HepG2 (cell line): ENCODE measurements at regions not wholly inside any gene's neighbourhood (a gene's known extent, or its start where the extent isn't known, plus 50 kb on each side); places are given as distances from the start of the nearest gene placed in this dataset.

ENCODE experiments used
- ATAC-seq: fragments of 200-7000 bp; cut with Tn5 transposase; 3 replicates; pipeline ENCODE4 v1.9.1; 2020; ENCODE audit warnings: mild to moderate bottlenecking, moderate library complexity
- BruUV-seq: library from RNA; stranded (reverse); fragments of 400-500 nt; replicated peaks from 2 replicates; lab custom pipeline; 2021; lab: Mats Ljungman, UMichigan
- CTCF ChIA-PET: fragments of 300-600 bp; formaldehyde crosslinking; extraction: SDS; loops from one replicate; lab custom pipeline; 2021; ENCODE audit warnings: low total read pairs, inconsistent platforms, low intra/inter-chr PET ratio; lab: Yijun Ruan, JAX
- POLR2A ChIA-PET: fragments of 350-600 bp; sonication (Branson Sonifier 250); formaldehyde crosslinking; loops from one replicate; lab custom pipeline; 2020; ENCODE audit warnings: antibody characterized with exemption, inconsistent platforms; lab: Yijun Ruan, JAX
- DNase-seq: peaks from one replicate; pipeline ENCODE4 v3.0.0-alpha.2; 2015; ENCODE audit warnings: low spot score
- FAIRE-seq: peaks from 3 replicates; lab custom pipeline; 2011; peaks lifted over from hg19 to GRCh38; lab: Jason Lieb, UNC
- H2AFZ ChIP-seq: one replicate; pipeline ENCODE4 v1.6.1; 2011; ENCODE audit warnings: low read length, inconsistent platforms
- H3K27ac ChIP-seq: fragments of 300-600 bp; 3 replicates; pipeline ENCODE4 v1.8.0; 2011; ENCODE audit warnings: mixed run types, mild to moderate bottlenecking, mixed read lengths, low read length, inconsistent platforms; ENCODE audit not compliant: insufficient read depth; ENCODE audit errors: extremely low read length
- H3K27me3 ChIP-seq, 2 experiments: fragments of 200-600 bp in 1 of 2; 2 replicates in 1 of 2; 3 replicates in 1 of 2; pipeline versions ENCODE4 v1.6.0 to v1.8.0; 2011; ENCODE audit warnings: low read length in 2 of 2, mild to moderate bottlenecking in 2 of 2, moderate library complexity in 2 of 2, inconsistent platforms in 1 of 2; ENCODE audit not compliant: insufficient read depth in 2 of 2, control insufficient read depth in 1 of 2
- H3K36me3 ChIP-seq, 2 experiments: fragments of 200-600 bp in 1 of 2; replicated peaks in 1 of 2; 2 replicates in 1 of 2; 3 replicates in 1 of 2; pipeline versions ENCODE4 v1.5.1 to v1.8.0; 2011; ENCODE audit warnings: low read length in 2 of 2, inconsistent platforms in 1 of 2; ENCODE audit not compliant: insufficient read depth in 2 of 2, control insufficient read depth in 1 of 2
- H3K4me1 ChIP-seq: 2 replicates; pipeline ENCODE4 v1.5.1; 2012; ENCODE audit warnings: low read length, inconsistent platforms; ENCODE audit not compliant: insufficient read depth
- H3K4me2 ChIP-seq: 2 replicates; pipeline ENCODE4 v1.6.0; 2011; ENCODE audit warnings: low read depth, low read length, inconsistent platforms
- H3K4me3 ChIP-seq, 3 experiments: fragments of 200-600 bp in 1 of 3; sonication (generic), shearing (Covaris generic) in 1 of 3; replicated peaks in 1 of 3; 2 replicates each; pipeline ENCODE4 v1.5.1; 2011 to 2016; ENCODE audit warnings: low read length in 3 of 3, inconsistent platforms in 2 of 3, low read depth in 2 of 3, mild to moderate bottlenecking in 2 of 3, control low read depth in 1 of 3, mixed read lengths in 1 of 3; ENCODE audit not compliant: insufficient read depth in 1 of 3
- H3K79me2 ChIP-seq: one replicate; pipeline ENCODE4 v1.6.1; 2011; ENCODE audit warnings: low read length, inconsistent platforms; ENCODE audit not compliant: insufficient read depth
- H3K9ac ChIP-seq: 2 replicates; pipeline ENCODE4 v1.6.0; 2011; ENCODE audit warnings: mild to moderate bottlenecking, low read depth, low read length, inconsistent platforms; ENCODE audit not compliant: insufficient read depth
- H3K9me3 ChIP-seq: 2 replicates; pipeline ENCODE4 v1.5.1; 2012; ENCODE audit warnings: mild to moderate bottlenecking, low read length
- H4K20me1 ChIP-seq: 2 replicates; pipeline ENCODE4 v1.6.0; 2011; ENCODE audit warnings: inconsistent platforms, mild to moderate bottlenecking, low read length, moderate library complexity; ENCODE audit not compliant: insufficient read depth
- ASH2L ChIP-seq: fragments of 300-600, 200-600 bp; sonication (generic); IDR thresholded peaks from 2 replicates; pipeline ENCODE4 v1.7.0; 2017; ENCODE audit warnings: low read depth, mild to moderate bottlenecking, moderate library complexity, mixed read lengths, low read length; ENCODE audit not compliant: insufficient read length
- CREB1 ChIP-seq, 2 experiments: fragments of 450-650 bp in 1 of 2; IDR thresholded peaks; 2 replicates each; pipeline ENCODE4 v1.6.1; 2016 to 2017; ENCODE audit warnings: control low read depth in 1 of 2, mild to moderate bottlenecking in 1 of 2, missing compliant biosample characterization in 1 of 2, missing genetic modification characterization in 1 of 2
- HDAC1 ChIP-seq: sonication (generic); formaldehyde crosslinking; IDR thresholded peaks from 2 replicates; pipeline ENCODE4 v1.5.1; 2020; ENCODE audit warnings: mild to moderate bottlenecking, missing genetic modification reagents
- HNF4G ChIP-seq, 2 experiments: sonication (generic) in 1 of 2; formaldehyde crosslinking in 1 of 2; IDR thresholded peaks; 2 replicates each; pipeline versions ENCODE4 v1.4.0 to v1.6.1; 2011 to 2020; ENCODE audit warnings: borderline replicate concordance in 2 of 2, low read depth in 2 of 2, mild to moderate bottlenecking in 2 of 2, low read length in 1 of 2, missing genetic modification reagents in 1 of 2, moderate library complexity in 1 of 2
- MZF1 ChIP-seq: sonication (generic); formaldehyde crosslinking; IDR thresholded peaks from 2 replicates; pipeline ENCODE4 v1.8.1; 2023; ENCODE audit warnings: mild to moderate bottlenecking, missing genetic modification reagents, borderline replicate concordance
- PTBP1 ChIP-seq: fragments of 200-400 bp; formaldehyde crosslinking; IDR thresholded peaks from 2 replicates; pipeline ENCODE4 v1.6.1; 2018; ENCODE audit warnings: low read length, low read depth; ENCODE audit not compliant: poor library complexity, severe bottlenecking
- SETDB1 ChIP-seq: sonication (generic); formaldehyde crosslinking; IDR thresholded peaks from 2 replicates; pipeline ENCODE4 v1.5.1; 2020; ENCODE audit warnings: missing genetic modification reagents, mild to moderate bottlenecking, borderline replicate concordance
- ZBTB7A ChIP-seq: sonication (generic); formaldehyde crosslinking; IDR thresholded peaks from 2 replicates; pipeline ENCODE4 v1.8.0; 2022; ENCODE audit warnings: mild to moderate bottlenecking, missing genetic modification reagents
- whole genome bisulfite sequencing: methylation state at CpG from one replicate; pipeline ENCODE4 v1.1.6; 2017; ENCODE audit warnings: low lambda C conversion rate; 5-methylcytosine and 5-hydroxymethylcytosine counted together
- in situ Hi-C: cut with HindIII; loops from 2 replicates; pipeline ENCODE4 v1.10.0; 2017; ENCODE audit warnings: low pct_unique_long_range_greater_than_20kb; ENCODE audit not compliant: extremely low pct_ligation_motif_present
- intact Hi-C: fragments of 100-400 bp; cut with micrococcal nuclease; formaldehyde crosslinking; loops from one replicate; pipeline ENCODE4 v1.10.0; 2022; ENCODE audit not compliant: unreplicated experiment
- TF ChIP-seq, protein P1 (sequence below): sonication (generic); formaldehyde crosslinking; IDR thresholded peaks from 2 replicates; pipeline ENCODE4 v1.9.0; 2021; ENCODE audit warnings: missing genetic modification reagents, borderline replicate concordance
- TF ChIP-seq, protein P2 (sequence below): sonication (generic); formaldehyde crosslinking; IDR thresholded peaks from 2 replicates; pipeline ENCODE4 v1.5.0; 2020; ENCODE audit warnings: mild to moderate bottlenecking, missing genetic modification reagents, moderate library complexity

DNA sequence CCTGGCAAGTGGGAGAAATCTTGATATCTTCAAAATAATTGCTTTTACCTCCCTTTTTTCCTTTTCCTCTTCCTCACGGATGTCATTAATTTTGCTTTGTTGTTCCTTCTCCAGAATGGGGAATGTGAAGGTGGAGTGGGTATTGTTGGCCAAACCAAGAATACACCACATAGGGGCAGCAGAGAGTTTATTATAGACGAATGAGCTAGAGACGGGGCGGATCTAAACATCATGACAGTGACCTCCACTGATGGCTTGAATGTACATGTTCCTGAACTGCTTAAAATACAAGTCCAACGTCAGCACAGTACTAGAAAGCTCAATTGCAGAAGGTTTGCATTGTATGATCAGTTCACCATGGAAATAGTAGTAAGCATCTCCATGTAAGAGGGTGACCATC, 122.3 kb upstream of the SNX19 start:
- in situ Hi-C loops: no loop called here
- 4% methylated on average over 5 of the region's 5 CpGs for WGBS

DNA sequence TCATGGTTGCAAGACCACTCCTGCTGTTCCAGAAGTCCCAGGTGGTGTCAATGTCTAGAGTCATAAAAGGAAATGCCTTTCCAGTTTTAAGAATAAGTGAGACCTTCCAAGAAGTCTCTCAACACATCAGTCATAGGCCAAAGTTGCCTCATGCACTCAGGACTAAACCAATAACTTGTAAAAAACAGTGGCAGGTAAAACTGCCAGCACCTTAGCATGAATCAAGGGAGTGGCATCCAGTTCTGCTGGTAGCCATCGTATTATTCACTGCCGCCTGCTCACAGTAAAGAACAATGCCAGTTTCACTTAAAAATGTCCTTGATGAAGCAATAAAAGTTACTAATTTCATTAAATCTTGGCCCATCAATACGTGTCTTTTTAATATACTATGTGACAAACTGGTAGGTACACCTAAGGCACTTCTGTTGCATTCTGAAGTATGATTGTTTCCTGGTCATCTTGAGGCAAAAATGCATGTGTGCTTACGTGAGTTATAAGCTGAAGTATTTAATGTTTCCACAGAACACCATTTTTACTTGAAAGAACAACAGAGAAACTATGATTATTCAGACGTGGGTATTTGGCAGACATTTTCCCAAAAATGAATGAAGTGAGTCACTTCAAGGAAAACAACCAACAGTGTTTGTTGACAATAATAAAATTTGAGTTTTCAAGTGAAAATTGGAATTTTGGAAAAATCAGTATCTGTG, 125.2 kb upstream of the SNX19 start:
- no peaks in the 10 kb centered on the region for H4K20me1 ChIP-seq
- H3K4me3 ChIP-seq: no peak overlapping the region
- H3K27ac ChIP-seq: no peak overlapping the region
- H3K4me2 ChIP-seq: no peak overlapping the region
- no peaks in the 10 kb centered on the region for H3K36me3 ChIP-seq
- no peaks in the 10 kb centered on the region for H3K79me2 ChIP-seq
- CTCF ChIA-PET: no interaction called here
- no peak overlapping the region for H3K9ac ChIP-seq
- BruUV-seq: no TSS peak
- in situ Hi-C loops: no loop called here
- WGBS: 3% methylated on average over 5 of the region's 5 CpGs
- no peak for DNase-seq
- FAIRE-seq: no peak
- H2AFZ ChIP-seq: no peak overlapping the region
- no peak for ATAC-seq
- intact Hi-C loops: no loop called here
- no peaks in the 10 kb centered on the region for H3K4me1 ChIP-seq
- H3K27me3 ChIP-seq: peaks cover 1 to 20% of the 10 kb centered on the region in 2 experiments; a peak in 3 of 5 replicates
- POLR2A ChIA-PET: no interaction called here
- H3K9me3 ChIP-seq: no peaks in the 10 kb centered on the region
- TF ChIP-seq ASH2L (no peak), HDAC1 (no peak), HNF4G (IDR thresholded peaks at IDR 0.05; ENCODE audit: borderline replicate concordance, low read depth, low read length) (no peak), HNF4G (CRISPR knock-in tag; IDR thresholded peaks at IDR 0.05; ENCODE audit: borderline replicate concordance, low read depth) (no peak), SETDB1 (CRISPR knock-in tag) (no peak), CREB1 (IDR thresholded peaks at IDR 0.05) (no peak), CREB1 (CRISPR knock-in tag; IDR thresholded peaks at IDR 0.05) (no peak), MZF1 (CRISPR knock-in tag) (no peak), ZBTB7A (CRISPR knock-in tag) (no peak)
- TF ChIP-seq, protein P1, sequence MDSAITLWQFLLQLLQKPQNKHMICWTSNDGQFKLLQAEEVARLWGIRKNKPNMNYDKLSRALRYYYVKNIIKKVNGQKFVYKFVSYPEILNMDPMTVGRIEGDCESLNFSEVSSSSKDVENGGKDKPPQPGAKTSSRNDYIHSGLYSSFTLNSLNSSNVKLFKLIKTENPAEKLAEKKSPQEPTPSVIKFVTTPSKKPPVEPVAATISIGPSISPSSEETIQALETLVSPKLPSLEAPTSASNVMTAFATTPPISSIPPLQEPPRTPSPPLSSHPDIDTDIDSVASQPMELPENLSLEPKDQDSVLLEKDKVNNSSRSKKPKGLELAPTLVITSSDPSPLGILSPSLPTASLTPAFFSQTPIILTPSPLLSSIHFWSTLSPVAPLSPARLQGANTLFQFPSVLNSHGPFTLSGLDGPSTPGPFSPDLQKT (CRISPR knock-in tag): no peak

More for the DNA sequence above, 122.3 kb upstream of the SNX19 start:
- Histone ChIP-seq H2AFZ (no peak overlapping the region), H3K4me2 (no peak overlapping the region), H3K9ac (no peak overlapping the region), H3K4me3 (no peak overlapping the region), H4K20me1 (no peaks in the 10 kb centered on the region), H3K79me2 (no peaks in the 10 kb centered on the region), H3K9me3 (no peaks in the 10 kb centered on the region), H3K27ac (no peak overlapping the region), H3K27me3 (peaks cover 1 to 22% of the 10 kb centered on the region in 2 experiments; a peak in 3 of 5 replicates), H3K36me3 (no peaks in the 10 kb centered on the region), H3K4me1 (no peaks in the 10 kb centered on the region)
- DNase-seq (no peak), ATAC-seq (peak; percentile 72), FAIRE-seq (no peak)
- BruUV-seq: no TSS peak
- intact Hi-C loops: loop anchor here (1.0 kb wide), 1 partner anchor 636 kb away; no protein-coding TSS in a partner anchor
- ChIA-PET CTCF (interaction anchor here (1.5 kb wide), 1 partner anchor 116 kb away, joined by 3 read pairs; no protein-coding TSS in a partner anchor), POLR2A (no interaction called here)
- TF ChIP-seq, protein P2, sequence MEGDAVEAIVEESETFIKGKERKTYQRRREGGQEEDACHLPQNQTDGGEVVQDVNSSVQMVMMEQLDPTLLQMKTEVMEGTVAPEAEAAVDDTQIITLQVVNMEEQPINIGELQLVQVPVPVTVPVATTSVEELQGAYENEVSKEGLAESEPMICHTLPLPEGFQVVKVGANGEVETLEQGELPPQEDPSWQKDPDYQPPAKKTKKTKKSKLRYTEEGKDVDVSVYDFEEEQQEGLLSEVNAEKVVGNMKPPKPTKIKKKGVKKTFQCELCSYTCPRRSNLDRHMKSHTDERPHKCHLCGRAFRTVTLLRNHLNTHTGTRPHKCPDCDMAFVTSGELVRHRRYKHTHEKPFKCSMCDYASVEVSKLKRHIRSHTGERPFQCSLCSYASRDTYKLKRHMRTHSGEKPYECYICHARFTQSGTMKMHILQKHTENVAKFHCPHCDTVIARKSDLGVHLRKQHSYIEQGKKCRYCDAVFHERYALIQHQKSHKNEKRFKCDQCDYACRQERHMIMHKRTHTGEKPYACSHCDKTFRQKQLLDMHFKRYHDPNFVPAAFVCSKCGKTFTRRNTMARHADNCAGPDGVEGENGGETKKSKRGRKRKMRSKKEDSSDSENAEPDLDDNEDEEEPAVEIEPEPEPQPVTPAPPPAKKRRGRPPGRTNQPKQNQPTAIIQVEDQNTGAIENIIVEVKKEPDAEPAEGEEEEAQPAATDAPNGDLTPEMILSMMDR: 0 out of 2 replicates have a peak, but pooled peaks have one; percentile 16
- TF ChIP-seq PTBP1: no peak
